HCT116 (cell line): ENCODE measurements at regions not wholly inside any gene's neighbourhood (a gene's known extent, or its start where the extent isn't known, plus 50 kb on each side); places are given as distances from the start of the nearest gene placed in this dataset.

Experiments
- EZH2 ChIP-seq: fragments of 200-600 bp; sonication (generic); IDR thresholded peaks from 2 replicates; pipeline ENCODE4 v1.6.1; 2017; ENCODE audit warnings: antibody characterized with exemption, mixed run types
- JUND ChIP-seq: IDR thresholded peaks from 2 replicates; pipeline ENCODE4 v1.6.1; 2012
- POLR2A ChIP-seq: IDR thresholded peaks from 2 replicates; pipeline ENCODE4 v1.7.0; 2011; ENCODE audit warnings: borderline replicate concordance; ENCODE audit not compliant: insufficient read depth, insufficient read length; ENCODE audit errors: extremely low read depth
- POLR2AphosphoS5 ChIP-seq: IDR thresholded peaks from 2 replicates; pipeline ENCODE4 v1.6.1; 2011; ENCODE audit warnings: mild to moderate bottlenecking, low read depth, low read length, moderate library complexity
- RAD21 ChIP-seq: IDR thresholded peaks from 2 replicates; pipeline ENCODE4 v1.6.1; 2012; ENCODE audit warnings: low read depth, mild to moderate bottlenecking
- TF ChIP-seq, protein P1 (sequence below), 3 experiments: fragments of 200-600 bp in 1 of 3; sonication (generic) in 1 of 3; IDR thresholded peaks in 2 of 3; conservative IDR thresholded peaks in 1 of 3; 2 replicates each; pipeline ENCODE4 v1.5.1; 2012 to 2017; ENCODE audit warnings: low read depth in 2 of 3, low read length in 2 of 3, antibody characterized with exemption in 1 of 3, borderline replicate concordance in 1 of 3, control low read depth in 1 of 3, mild to moderate bottlenecking in 1 of 3, mixed read lengths in 1 of 3, mixed run types in 1 of 3, moderate library complexity in 1 of 3; ENCODE audit not compliant: insufficient read depth in 1 of 3

GRCh38 chr3:40843208-40843624, 318.5 kb downstream of the ZNF621 start:
- TF ChIP-seq, protein P1, sequence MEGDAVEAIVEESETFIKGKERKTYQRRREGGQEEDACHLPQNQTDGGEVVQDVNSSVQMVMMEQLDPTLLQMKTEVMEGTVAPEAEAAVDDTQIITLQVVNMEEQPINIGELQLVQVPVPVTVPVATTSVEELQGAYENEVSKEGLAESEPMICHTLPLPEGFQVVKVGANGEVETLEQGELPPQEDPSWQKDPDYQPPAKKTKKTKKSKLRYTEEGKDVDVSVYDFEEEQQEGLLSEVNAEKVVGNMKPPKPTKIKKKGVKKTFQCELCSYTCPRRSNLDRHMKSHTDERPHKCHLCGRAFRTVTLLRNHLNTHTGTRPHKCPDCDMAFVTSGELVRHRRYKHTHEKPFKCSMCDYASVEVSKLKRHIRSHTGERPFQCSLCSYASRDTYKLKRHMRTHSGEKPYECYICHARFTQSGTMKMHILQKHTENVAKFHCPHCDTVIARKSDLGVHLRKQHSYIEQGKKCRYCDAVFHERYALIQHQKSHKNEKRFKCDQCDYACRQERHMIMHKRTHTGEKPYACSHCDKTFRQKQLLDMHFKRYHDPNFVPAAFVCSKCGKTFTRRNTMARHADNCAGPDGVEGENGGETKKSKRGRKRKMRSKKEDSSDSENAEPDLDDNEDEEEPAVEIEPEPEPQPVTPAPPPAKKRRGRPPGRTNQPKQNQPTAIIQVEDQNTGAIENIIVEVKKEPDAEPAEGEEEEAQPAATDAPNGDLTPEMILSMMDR (IDR thresholded peaks at IDR 0.05 in 2 of 3, conservative IDR thresholded peaks at IDR 0.05 in 1 of 3; ENCODE audit: borderline replicate concordance in 1 of 3, insufficient read depth in 1 of 3, low read depth in 2 of 3, low read length in 2 of 3), result no peak
- TF ChIP-seq RAD21, result no peak
- no peak for TF ChIP-seq JUND
- TF ChIP-seq POLR2A, result no peak
- no peak for TF ChIP-seq EZH2
- TF ChIP-seq POLR2AphosphoS5, result no peak
